ENCODE measurements at regions not wholly inside any gene's neighbourhood (a gene's known extent, or its start where the extent isn't known, plus 50 kb on each side); places are given as distances from the start of the nearest gene placed in this dataset.

DNA sequence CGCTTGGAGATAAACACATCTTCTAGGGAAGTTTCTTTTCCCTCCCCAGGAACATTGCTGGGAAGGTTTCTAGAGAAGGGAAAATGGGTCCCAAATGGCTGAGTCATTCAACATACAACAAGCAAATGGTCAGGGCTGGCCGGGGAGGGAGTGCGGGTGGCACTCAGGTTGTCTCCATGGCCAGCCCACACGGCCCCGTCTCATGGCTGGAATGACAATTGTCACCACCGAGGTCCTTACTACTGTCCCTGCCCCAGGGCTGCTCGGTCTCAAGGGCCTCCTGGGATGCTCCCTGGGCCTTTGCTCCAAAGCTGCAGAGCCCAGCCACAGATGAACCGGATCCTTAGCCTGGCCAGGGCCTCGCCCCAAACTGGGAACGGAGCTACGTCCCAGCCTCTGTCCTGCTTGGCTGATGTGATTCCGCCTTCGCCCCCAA, 121.9 kb downstream of the FGF18 start:
- TF ChIP-seq POLR2AphosphoS5 (IDR thresholded peaks at IDR 0.05; ENCODE audit: low read depth, low read length): no peak
- TF ChIP-seq, protein P1, sequence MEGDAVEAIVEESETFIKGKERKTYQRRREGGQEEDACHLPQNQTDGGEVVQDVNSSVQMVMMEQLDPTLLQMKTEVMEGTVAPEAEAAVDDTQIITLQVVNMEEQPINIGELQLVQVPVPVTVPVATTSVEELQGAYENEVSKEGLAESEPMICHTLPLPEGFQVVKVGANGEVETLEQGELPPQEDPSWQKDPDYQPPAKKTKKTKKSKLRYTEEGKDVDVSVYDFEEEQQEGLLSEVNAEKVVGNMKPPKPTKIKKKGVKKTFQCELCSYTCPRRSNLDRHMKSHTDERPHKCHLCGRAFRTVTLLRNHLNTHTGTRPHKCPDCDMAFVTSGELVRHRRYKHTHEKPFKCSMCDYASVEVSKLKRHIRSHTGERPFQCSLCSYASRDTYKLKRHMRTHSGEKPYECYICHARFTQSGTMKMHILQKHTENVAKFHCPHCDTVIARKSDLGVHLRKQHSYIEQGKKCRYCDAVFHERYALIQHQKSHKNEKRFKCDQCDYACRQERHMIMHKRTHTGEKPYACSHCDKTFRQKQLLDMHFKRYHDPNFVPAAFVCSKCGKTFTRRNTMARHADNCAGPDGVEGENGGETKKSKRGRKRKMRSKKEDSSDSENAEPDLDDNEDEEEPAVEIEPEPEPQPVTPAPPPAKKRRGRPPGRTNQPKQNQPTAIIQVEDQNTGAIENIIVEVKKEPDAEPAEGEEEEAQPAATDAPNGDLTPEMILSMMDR (IDR thresholded peaks at IDR 0.05; ENCODE audit: control extremely low read depth in 1 of 3, insufficient read depth in 1 of 3, low read depth in 1 of 3, low read length in 3 of 3): no peak

Data from H1 (cell line).